IMR-90 (cell line): ENCODE measurements at regions not wholly inside any gene's neighbourhood (a gene's known extent, or its start where the extent isn't known, plus 50 kb on each side); places are given as distances from the start of the nearest gene placed in this dataset.

Experiments
- CEBPB ChIP-seq: IDR thresholded peaks from 2 replicates; pipeline ENCODE4 v1.6.1; 2012; ENCODE audit warnings: low read depth, low read length, improper control_type of control experiment
- CTCF ChIP-seq: conservative IDR thresholded peaks from 2 replicates; pipeline ENCODE4 v1.5.1; 2012; ENCODE audit warnings: mild to moderate bottlenecking, low read depth, low read length, improper control_type of control experiment
- FOS ChIP-seq: fragments of 150-350 bp; IDR thresholded peaks from 2 replicates; pipeline ENCODE4 v1.6.1; 2016; ENCODE audit warnings: low read depth, low read length
- MXI1 ChIP-seq: IDR thresholded peaks from 2 replicates; pipeline ENCODE4 v1.6.1; 2012; ENCODE audit warnings: low read depth, mild to moderate bottlenecking, low read length, moderate library complexity, borderline replicate concordance
- RCOR1 ChIP-seq: IDR thresholded peaks from 2 replicates; pipeline ENCODE4 v1.6.1; 2012; ENCODE audit warnings: mild to moderate bottlenecking, low read length, improper control_type of control experiment; ENCODE audit not compliant: insufficient replicate concordance

DNA sequence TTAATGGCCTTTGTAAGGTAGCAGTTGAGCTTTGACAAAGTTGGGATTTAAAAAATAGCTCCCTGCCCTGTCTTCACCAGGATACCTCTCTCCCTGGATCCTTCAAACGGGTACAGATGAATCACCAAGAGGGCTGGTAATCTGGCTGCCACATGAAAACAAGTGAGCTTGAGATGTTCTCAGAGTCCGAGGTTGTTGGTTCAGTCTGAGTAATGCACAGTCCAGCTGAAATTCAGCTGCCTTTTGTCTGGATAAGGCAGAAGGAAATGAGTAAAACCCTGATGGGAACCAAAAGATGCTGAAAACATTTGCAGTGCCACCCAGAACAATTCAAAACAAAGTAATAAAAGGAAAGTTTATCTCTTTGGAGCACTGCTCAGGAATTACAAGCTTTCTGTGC lies 86.8 kb downstream of the GJA1 start:
- TF ChIP-seq FOS (peak; percentile 72), CEBPB (peak; percentile 20; the same call in 1 of the 2 replicates), MXI1 (no peak), CTCF (no peak), RCOR1 (no peak)
